Embryonic facial prominence (tissue), 1 donor: ENCODE measurements at regions not wholly inside any gene's neighbourhood (a gene's known extent, or its start where the extent isn't known, plus 50 kb on each side); places are given as distances from the start of the nearest gene placed in this dataset.

Experiments
- DNase-seq: peaks from one replicate; pipeline ENCODE4 v3.0.0-alpha.2; 2016; ENCODE audit errors: extremely low spot score

- no peak for DNase-seq
Observed at GRCh38 chr1:234734869-234735268, 124.9 kb upstream of the IRF2BP2 start.

GRCh38 chr1:234734412-234734835 lies 124.4 kb upstream of the IRF2BP2 start:
- no peak for DNase-seq

GRCh38 chr1:234733427-234733826 lies 123.4 kb upstream of the IRF2BP2 start:
- DNase-seq = no peak

- DNase-seq = no peak
Observed at GRCh38 chr1:234732671-234733390, 122.9 kb upstream of the IRF2BP2 start.

- no peak for DNase-seq
Observed at GRCh38 chr1:234732260-234732659, 122.3 kb upstream of the IRF2BP2 start.

GRCh38 chr1:234731569-234732085 lies 121.6 kb upstream of the IRF2BP2 start:
- no peak for DNase-seq

GRCh38 chr1:234730770-234731568 lies 121.0 kb upstream of the IRF2BP2 start:
- DNase-seq = no peak

GRCh38 chr1:234730475-234730769 lies 120.4 kb upstream of the IRF2BP2 start:
- DNase-seq = no peak

GRCh38 chr1:234729561-234730474 lies 119.8 kb upstream of the IRF2BP2 start:
- DNase-seq = no peak

GRCh38 chr1:234728740-234729139 lies 118.8 kb upstream of the IRF2BP2 start:
- no peak for DNase-seq

- no peak for DNase-seq
Observed at GRCh38 chr1:234727018-234727940, 117.3 kb upstream of the IRF2BP2 start.

GRCh38 chr1:234726359-234726943 lies 116.5 kb upstream of the IRF2BP2 start:
- DNase-seq = peak; percentile 53

GRCh38 chr1:234725177-234726132 lies 115.5 kb upstream of the IRF2BP2 start:
- DNase-seq = no peak

- no peak for DNase-seq
Observed at GRCh38 chr1:234724516-234725176, 114.7 kb upstream of the IRF2BP2 start.

GRCh38 chr1:234722904-234723720 lies 113.1 kb upstream of the IRF2BP2 start:
- peak; percentile 77 for DNase-seq

GRCh38 chr1:234722270-234722704 lies 112.3 kb upstream of the IRF2BP2 start:
- no peak for DNase-seq

GRCh38 chr1:234721476-234722269 lies 111.7 kb upstream of the IRF2BP2 start:
- DNase-seq = peak; percentile 70
